GM19397 (cell line): ENCODE measurements at regions not wholly inside any gene's neighbourhood (a gene's known extent, or its start where the extent isn't known, plus 50 kb on each side); places are given as distances from the start of the nearest gene placed in this dataset.
"Not testable (repeated sequence)": the region's sequence is repeated elsewhere in the genome, so short reads cannot be mapped to it uniquely, and the experiment has no call there.

ENCODE experiments used
- ATAC-seq: cut with Tn5 transposase; IDR thresholded peaks from one replicate; pipeline ENCODE4 v1.9.1; 2021; ENCODE audit warnings: mild to moderate bottlenecking, moderate library complexity; ENCODE audit not compliant: unreplicated experiment

DNA sequence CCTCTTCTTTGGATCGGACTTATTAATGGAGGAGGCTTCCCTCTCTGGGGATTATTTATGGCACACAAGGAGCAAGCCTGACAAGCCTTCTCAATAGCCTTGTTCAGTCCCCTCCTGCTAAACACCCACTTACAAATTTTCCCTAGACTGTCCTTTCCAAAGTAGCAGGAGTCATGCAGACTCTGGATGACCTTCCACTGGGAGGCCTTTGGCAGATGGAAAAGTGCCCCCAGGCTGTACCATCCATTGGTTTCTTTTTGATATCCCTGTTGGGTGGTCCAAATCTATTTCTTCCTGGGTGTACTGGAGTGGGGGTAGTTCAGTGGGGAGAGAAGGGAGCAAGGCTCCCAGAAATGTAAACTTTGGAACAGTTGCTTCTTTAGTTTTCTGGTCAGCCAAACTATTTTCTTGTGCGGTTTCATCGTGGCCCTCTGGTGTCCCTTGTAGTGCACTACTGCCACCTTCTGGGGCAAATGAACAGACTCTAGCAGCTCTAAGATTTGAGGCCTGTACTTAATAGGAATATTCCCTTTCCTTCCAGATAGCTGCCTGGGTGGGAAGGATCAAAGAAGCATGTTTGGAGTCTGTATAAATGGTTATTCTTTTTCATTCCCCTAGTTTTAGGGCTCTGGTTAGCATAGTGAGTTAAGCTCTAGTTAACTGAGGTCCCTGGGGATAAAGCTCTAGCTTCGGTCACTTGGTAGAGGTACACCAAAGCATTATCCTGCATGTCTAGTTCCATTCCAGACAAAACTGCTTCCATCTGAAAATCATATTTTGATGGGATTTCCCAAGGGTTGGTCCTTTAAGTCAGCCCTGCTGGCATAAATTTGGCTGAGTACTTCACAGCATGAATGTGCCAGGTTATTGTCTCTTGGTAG lies 409.5 kb downstream of the SLC6A15 start:
- peak; percentile 83 for ATAC-seq

DNA sequence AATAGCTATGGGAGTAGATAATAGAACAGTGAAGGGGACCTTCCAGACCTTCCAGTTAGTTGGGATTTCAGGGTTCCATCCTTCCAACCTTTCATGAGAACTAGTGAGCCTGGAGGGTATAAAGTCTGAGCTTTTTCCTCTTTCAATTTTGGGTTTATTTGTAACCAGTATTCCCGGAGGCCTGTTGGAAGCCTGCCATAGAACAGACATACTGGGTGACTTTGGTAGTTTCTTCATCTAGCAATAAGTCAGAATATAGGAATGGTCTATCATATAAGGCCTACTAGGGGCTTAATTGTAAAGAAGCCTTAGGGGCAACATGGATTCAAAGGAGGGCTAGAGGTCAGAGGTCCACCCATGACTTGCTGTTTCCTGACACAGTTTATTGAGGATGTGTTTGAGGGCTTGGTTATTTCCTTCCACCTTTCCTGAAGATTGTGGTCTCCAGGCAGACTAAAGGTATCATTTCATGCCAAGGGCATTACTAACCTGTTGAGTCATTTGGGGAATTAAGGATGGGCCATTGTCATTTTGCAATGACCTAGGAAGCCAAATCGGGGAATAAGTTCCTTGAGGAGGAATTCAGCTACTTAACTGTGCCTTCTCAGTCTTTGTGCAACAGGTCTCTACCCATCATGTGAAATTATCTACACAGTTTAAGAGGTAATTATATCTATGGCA lies 410.3 kb downstream of the SLC6A15 start:
- ATAC-seq, result no peak

DNA sequence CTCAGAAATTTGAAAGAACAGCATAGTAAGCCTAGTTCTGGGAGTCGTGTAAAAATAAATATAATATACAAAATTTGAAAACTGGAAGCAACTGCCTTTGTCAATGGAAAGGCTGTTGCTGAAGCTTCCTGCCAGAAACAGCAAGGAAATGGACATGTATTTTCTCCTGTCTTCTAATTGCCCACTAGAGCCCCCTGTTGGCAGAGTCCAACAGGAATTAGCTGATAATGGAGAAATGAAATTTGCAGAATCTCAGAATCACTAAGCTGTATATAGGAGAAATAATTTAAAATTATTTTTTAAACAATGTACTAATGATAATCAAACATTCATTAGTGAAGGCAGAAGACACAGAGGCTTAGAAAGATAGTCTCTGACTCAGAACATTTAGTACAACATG lies 414.8 kb downstream of the SLC6A15 start:
- ATAC-seq, result no peak

DNA sequence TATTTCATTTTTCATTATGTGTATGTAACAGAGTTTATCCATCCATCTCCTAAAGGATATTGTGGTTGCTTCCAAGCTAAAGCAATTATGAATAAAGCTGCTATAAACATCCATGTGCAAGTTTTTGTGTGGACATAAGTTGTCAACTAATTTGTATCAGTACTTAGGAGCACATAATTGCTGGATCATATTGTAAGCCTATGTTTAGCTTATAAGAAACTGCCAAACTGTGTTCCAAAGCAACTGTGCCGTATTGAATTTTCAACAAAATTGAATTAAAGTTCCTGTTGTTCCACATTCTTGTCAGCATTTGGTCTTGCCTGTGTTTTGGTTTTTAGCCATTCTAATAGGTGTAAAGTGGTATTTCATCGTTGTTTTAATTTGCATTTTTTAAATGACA lies 416.9 kb downstream of the SLC6A15 start:
- ATAC-seq, result no peak

DNA sequence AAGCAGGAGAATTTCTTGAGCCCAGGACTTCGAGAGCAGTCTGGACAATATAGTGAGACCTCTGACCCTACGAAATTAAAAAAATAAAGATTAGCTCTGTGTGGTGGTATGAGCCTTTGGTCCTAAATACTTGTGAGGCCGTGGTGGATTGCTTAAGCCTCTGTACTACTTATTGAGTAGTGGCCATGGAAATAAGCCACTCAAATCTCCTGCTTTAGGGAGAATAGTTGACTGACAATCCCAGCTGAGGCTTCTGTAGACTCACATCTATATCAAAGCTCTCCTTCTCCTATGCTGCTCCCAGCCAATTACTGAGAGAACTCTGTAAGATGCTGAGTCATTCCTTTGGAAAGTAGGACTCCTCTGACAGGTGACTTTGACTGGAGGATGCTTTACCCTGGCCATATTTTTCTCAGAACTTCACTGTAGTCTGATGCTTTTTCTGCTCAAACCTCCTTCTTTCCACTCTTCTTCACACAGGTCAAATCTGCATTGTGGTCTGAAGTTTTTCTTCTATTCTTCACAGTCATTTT lies 420.2 kb downstream of the SLC6A15 start:
- ATAC-seq, result no peak

DNA sequence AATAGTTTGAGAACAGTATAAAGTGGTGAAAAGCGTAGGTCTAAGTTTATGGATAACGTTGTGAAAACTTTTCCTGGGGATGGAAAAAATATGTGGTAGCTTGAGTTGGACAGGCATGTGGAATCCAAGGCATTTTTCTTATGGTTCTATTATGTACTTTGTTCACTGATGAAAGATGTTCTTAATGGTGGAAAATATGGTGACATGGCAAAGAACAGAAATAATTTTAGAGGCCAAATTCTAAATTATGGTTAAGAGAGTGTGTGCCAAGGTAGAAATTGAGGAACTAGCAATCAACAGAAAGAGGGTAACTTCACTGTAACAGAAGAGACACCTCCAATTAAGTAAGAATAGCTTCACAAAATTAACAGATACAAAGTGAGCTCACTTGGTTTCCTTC lies 427.8 kb downstream of the SLC6A15 start:
- no peak for ATAC-seq

DNA sequence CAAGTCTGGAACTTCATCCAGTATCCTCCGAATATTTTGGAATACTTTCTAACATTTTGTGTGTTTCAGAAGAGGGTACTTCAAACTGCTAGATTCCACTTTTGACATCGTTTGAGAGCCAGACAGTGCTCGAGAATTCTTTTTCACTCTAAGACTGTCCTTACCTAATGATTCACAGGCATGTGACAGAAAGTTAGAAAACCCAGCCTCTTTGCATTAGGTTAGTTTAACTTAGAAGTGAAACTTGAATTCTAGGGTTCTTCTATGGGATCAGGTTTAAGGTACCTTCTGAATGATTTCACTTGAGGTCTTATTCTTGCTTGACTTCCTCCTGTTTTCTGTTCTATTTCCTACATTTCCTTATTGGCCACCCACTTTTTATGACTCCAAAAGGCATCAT lies 431.8 kb downstream of the SLC6A15 start:
- ATAC-seq, result no peak

DNA sequence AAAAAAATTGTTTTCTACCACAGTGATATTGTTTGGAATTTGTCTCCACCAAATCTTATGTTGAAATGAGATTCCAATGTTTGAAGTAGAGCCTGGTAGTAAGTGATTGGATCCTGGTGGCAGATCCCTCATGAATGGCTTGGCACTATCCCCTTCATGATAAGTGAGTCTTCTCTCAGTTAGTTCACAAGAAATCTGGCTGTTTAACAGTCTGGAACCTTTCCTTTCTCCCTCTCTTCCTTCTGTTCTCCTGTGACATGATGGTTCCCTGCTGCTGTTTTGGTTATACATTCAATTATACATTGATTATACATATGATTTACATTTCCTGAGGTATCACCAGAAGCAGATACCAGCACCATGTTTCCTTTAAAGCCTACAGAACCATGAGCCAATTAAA lies 442.2 kb downstream of the SLC6A15 start:
- ATAC-seq, result no peak

DNA sequence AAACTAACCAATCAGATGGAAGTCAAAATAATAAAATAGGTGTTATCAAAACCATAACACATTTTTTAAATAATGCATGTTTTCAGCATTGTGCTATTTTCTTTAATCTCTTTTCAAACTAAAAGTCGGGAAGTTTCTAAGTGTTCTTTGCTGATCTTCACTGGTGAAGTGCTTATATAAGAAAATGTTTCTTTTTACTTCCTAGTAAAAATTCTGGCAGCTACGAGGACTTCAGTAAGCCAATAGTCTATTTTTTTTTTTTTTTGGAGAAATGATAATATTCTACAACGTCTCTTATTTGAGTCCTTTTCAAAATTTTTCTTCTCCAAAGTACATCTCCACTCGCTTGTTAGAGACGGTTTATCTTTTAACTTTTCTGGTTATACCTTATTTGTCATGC lies 448.0 kb downstream of the SLC6A15 start:
- no peak for ATAC-seq

DNA sequence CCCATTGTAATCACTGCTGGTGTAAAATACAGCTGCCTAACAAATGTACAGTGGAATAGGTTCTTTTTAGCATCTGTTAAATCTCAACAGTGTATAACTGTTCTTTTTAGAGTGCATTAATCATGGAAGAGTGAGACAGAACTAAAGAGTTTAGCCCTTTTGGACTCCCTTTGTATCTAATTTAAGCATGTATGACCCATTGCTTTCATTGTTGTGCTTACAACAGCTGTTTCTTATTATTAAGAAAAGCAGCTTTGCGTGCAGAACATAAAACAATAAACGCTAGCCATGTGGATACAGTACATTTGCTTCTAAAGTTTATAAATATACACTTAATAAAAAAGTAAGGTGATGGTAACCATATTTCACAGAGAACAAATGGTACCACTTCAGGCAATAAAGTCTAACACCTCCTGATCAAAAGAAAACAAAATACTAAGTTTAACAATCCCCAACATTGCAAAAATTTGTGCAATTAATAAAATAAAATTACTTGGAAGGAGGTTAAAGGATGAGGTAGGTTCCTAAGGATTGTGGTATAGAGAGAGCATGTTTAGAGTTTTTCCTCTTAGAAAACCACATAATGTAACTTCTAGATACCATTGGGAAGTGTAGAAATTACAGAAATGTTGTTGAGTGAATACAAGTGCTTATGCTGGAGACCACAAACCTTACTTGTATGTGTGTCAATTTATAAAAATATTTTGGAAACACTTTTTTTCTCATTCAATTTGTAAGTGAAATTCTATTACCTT lies 448.7 kb downstream of the SLC6A15 start:
- ATAC-seq, result no peak

DNA sequence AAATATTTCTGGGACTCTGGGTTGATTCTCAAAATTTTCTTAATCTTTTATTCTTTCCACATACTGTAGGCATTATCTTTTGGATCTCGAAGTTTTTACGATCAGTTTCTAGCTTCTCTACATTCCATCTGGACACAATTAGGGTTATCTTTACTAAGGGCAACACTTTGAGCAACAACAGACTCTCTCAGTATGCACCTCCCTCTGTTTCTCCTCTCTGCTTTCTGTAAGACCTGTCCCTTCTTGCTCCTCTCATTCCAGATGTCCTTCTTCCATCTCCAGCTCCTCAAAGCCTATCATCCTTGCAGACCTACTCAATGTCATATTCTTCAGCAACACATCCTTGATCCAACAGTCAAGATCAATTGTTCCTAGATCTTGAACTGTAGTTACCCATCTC lies 457.0 kb downstream of the SLC6A15 start:
- ATAC-seq, result no peak

DNA sequence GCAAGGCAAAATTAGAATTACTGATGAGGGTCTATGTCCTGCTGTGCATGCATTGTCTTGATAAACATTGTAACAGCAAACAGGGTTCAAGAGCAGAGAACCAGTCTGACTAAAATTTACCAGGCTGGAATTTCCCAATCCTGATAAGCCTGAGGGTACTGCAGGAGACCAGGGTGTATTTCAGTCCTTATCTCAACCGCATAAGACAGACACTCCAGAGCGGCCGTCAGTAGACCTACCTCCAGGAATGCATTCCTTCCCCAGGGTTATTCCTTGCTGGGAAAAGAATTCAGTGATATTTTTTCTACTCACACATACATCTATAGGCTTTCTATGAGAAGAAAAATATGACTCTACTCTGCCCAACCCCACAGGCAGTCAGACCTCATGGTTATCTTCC lies 466.1 kb downstream of the SLC6A15 start:
- not testable (repeated sequence) for ATAC-seq

DNA sequence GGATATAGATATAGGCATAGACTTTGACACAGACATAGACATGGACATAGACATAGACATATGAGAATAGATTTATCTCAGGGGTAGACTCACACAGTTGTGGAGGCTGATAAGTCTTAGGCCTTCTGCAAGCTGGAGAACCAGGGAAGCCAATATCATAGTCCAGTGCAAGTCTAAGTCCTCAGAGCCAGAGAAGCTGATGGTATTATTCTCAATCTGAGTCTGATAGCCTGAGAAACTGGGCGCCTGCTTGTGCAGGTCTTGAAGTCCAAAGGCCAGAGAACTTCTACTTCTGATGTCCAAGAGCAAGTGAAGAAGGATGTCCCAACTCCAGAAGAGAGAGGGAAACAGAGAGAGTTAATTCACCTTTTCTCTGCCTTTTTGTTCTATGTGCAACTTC lies 476.5 kb downstream of the SLC6A15 start:
- ATAC-seq, result no peak

DNA sequence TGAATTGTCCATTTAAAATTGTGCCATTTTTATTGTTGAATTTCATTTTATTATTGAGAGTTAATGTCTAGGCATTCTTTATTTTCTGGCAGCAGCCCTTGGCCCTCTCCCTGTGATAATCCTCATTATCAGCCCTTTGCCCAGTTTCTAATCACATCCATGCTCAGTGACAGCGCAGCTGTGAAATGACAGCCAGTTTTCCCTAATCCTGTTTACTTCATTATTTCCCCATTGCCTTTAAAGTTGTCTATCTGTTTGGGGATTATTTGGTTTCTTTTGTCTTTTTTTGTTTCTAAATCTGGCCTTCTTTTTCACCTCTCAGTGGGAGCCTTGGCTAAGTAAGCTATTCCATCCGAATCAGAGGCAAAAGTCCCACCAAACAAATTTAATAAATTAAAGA lies 476.9 kb downstream of the SLC6A15 start:
- no peak for ATAC-seq

DNA sequence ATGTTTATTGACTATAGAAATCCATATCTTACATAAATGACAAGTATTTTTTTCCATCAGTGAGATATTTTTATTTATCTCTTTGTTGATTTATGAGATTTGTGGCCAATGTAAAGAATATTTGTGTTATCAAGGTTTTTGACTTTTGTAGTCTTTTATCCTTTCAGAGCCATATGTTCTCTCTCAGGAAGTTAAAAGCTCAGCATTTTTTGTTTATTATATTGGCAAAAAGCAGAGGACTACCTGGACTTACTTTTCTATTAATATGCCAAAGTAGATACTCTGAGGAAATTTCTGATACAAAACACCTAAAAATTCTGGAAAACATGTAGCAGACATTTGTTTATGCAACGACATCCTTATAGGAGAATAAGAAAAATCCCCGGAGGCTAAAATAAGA lies 490.3 kb downstream of the SLC6A15 start:
- no peak for ATAC-seq

DNA sequence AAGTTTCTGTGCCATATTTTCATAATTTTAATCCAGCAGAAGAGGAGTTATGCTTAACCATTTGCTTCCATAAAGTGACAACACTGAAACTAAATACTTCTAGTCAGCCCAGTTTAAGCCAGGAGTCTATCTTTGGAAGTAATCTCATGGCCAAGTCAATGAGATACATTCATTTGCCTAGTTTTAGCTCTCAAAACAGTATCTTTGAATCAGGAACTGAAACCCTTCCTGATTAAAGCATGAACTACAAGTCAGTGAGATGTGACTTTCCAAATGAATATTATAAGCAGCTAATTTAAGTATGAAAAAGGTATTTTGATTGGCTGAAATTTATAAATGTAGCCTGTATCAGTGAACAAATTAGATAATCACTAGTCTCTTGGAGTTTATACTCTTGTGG lies 491.5 kb downstream of the SLC6A15 start:
- ATAC-seq, result no peak

DNA sequence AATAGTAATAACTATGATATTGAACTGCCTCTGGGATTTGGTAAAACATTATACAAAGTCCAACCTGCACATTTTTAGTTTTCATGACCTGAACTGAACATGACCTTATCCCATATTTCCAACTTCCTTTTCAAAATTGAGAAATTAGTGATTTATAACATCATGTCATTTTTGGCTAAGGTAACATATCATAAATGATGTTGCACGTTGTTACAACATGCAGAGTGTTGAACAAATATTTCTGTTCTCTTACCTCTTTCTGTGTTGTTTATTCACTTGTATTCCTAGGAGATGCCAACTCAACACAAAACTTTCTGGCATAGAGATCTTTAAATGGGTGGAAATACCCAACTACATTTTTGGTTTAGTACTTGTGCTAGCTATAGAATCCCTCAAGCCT lies 496.0 kb downstream of the SLC6A15 start:
- ATAC-seq, result no peak

DNA sequence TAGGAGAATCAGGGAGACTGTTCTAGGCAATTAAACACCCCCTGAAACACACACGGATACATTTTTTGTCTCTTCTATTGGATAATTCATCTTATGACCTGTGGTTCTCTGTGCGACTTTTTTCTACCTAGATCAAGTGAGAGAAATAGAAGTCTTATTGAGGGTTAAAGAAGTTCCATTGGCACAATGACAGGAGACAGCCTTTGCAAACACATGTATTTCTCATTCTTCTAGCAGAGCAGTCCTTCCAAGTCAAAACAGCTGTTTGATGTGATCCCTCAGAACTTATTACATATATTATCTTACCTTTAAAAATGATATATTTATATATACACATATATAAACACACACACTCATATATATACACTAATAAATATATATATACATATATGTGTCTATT lies 496.7 kb downstream of the SLC6A15 start:
- ATAC-seq, result no peak

DNA sequence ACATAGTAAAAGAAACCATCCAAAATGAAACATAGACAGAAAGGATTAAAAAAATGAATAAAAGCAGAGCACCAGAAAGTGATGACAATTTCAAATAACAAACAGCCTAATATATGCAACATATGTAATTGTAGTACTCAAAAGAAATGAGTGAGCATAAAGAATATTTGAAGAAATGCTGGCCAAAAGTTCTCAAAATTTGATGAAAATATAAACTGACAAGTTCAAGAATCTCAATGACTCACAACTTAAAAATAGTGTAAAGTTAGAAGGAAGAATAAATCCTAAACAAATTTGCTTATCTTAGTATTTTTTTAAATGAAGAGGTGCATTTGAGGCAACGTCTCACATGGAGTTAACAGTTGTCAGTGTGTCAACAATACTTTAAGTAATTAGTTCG lies 498.9 kb downstream of the SLC6A15 start:
- ATAC-seq, result no peak

DNA sequence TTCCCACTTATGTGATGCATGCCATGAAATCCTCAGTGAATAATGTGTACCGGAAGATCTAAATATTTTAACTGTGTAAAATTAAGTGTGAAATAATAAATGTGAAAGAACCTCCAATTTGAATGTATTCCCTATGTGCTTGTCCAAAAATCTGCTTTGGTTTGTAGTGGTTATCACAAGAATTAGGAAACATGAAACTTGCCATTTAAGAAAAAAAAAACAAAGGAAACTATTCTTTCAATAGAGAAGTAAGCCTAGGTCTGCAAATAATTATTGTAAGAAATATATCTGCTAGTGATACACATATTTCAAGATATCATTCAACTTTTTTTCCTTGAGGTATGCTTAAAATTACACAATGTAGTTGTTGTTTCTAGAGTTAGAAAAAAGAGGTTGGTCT lies 500.4 kb downstream of the SLC6A15 start:
- no peak for ATAC-seq

DNA sequence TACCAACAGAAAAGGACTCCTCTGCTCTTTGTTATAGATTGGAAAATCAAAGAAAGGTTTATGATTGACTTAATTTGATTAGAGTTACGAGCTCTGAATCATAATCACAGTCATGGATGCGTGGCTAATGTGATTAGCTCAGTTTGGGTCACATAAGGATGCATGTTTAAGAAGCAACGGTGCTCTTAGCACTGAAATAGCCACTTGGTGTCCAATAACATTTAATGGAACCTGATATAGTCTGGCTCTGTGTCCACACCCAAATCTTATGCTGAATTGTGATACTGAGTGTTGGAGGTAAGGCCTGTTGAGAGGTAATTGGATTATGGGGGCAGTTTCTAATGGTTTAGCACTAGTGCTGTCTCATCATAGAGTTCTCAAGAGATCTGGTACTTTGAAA lies 501.6 kb downstream of the SLC6A15 start:
- ATAC-seq, result no peak

DNA sequence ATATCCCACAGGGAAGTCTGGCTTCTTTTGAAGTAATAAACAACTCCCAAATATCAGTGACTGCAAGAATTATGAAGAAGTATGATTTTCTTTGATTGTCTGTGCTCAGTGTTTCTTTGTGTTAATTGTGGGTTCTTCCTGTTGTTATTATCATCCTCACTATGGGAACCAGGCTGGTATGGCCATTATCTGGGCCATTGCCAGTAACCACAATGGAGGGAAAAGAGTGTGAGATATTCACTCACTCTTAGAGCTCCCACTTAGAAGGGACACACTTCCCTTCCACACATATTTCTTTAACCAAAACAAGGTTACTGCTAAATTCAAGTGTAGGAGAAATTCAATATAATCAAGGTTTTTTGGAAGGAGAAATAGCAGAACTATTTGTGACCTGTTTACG lies 503.7 kb downstream of the SLC6A15 start:
- no peak for ATAC-seq
